ENCODE measurements at regions not wholly inside any gene's neighbourhood (a gene's known extent, or its start where the extent isn't known, plus 50 kb on each side); places are given as distances from the start of the nearest gene placed in this dataset.

DNA sequence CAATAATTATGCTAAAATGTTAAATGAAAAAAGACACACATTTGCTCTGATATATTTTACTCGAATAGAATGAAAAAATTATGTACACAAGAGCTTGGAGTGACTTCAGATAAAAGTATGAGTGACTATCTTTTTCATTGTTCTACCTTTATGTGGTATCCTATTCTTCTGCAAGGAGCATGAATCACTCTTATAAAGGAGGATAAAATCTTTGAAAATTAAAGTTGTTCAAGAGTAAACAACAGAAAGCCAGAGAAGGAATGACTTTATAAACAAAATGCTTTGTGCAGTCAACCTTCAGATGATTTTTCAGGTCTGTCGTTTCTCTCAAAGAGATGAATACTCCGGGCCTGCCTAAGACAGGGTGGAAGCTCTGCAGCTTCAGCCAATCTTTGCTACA, 215.3 kb downstream of the FOXA2 start:
- TF ChIP-seq CTCF (IDR thresholded peaks at IDR 0.05; ENCODE audit: low read depth, low read length, poor library complexity, severe bottlenecking) = no peak
- no peak for TF ChIP-seq EZH2phosphoT487 (IDR thresholded peaks at IDR 0.05; ENCODE audit: borderline replicate concordance, low read length)

Measured in DOHH2 (cell line).